Neural progenitor cell (in vitro differentiated cells): ENCODE measurements at regions not wholly inside any gene's neighbourhood (a gene's known extent, or its start where the extent isn't known, plus 50 kb on each side); places are given as distances from the start of the nearest gene placed in this dataset.

ENCODE experiments used
- DNase-seq: peaks from one replicate; pipeline ENCODE4 v3.0.0-alpha.2; 2016; ENCODE audit warnings: low spot score
- H2AFZ ChIP-seq: fragments of 200-600 bp; sonication (generic); replicated peaks from 2 replicates; pipeline ENCODE4 v1.6.1; 2016; ENCODE audit warnings: antibody characterized with exemption
- H3F3A ChIP-seq: fragments of 200-600 bp; sonication (generic); 2 replicates; pipeline ENCODE4 v1.6.1; 2016; ENCODE audit warnings: antibody characterized with exemption, low read depth
- H3K27ac ChIP-seq: fragments of 200-600 bp; sonication (generic); 2 replicates; pipeline ENCODE4 v1.5.1; 2016; ENCODE audit warnings: mild to moderate bottlenecking
- H3K27me3 ChIP-seq: fragments of 200-600 bp; sonication (generic); 2 replicates; pipeline ENCODE4 v1.6.1; 2016; ENCODE audit warnings: mild to moderate bottlenecking, moderate library complexity
- H3K36me3 ChIP-seq: fragments of 200-600 bp; sonication (generic); 2 replicates; pipeline ENCODE4 v1.5.1; 2016
- H3K4me1 ChIP-seq: fragments of 200-600 bp; sonication (generic); 2 replicates; pipeline ENCODE4 v1.6.1; 2016; ENCODE audit warnings: mixed run types
- H3K4me2 ChIP-seq: fragments of 200-600 bp; sonication (generic); 2 replicates; pipeline ENCODE4 v1.6.1; 2016
- H3K4me3 ChIP-seq: fragments of 200-600 bp; sonication (generic); 2 replicates; pipeline ENCODE4 v1.5.1; 2016
- H3K79me2 ChIP-seq: fragments of 200-600 bp; sonication (generic); 2 replicates; pipeline ENCODE4 v1.6.1; 2016; ENCODE audit warnings: low read depth
- H3K9ac ChIP-seq: fragments of 200-600 bp; sonication (generic); 2 replicates; pipeline ENCODE4 v1.6.1; 2016
- H3K9me3 ChIP-seq: fragments of 200-600 bp; sonication (generic); 2 replicates; pipeline ENCODE4 v1.5.1; 2016; ENCODE audit warnings: low read depth
- H4K20me1 ChIP-seq: fragments of 200-600 bp; sonication (generic); 2 replicates; pipeline ENCODE4 v1.6.1; 2016; ENCODE audit warnings: low read depth
- H3K27ac Mint-ChIP-seq: 3 replicates; pipeline ENCODE4 v1.8.0; 2021; ENCODE audit warnings: mixed read lengths
- H3K27me3 Mint-ChIP-seq: 2 replicates; pipeline ENCODE4 v1.8.0; 2022; ENCODE audit warnings: low read depth, mild to moderate bottlenecking, inconsistent platforms, moderate library complexity, mixed read lengths; ENCODE audit not compliant: insufficient read depth
- H3K36me3 Mint-ChIP-seq: 3 replicates; pipeline ENCODE4 v1.8.0; 2021; ENCODE audit warnings: mixed read lengths
- H3K4me1 Mint-ChIP-seq: 3 replicates; pipeline ENCODE4 v1.8.0; 2021; ENCODE audit warnings: mixed read lengths
- H3K4me3 Mint-ChIP-seq: 3 replicates; pipeline ENCODE4 v1.8.0; 2021; ENCODE audit warnings: mild to moderate bottlenecking, moderate library complexity, mixed read lengths
- H3K9me3 Mint-ChIP-seq: 3 replicates; pipeline ENCODE4 v1.8.0; 2020; ENCODE audit warnings: mixed read lengths
- EZH2 ChIP-seq: fragments of 200-600 bp; sonication (generic); IDR thresholded peaks from 2 replicates; pipeline ENCODE4 v1.6.1; 2017; ENCODE audit warnings: antibody characterized with exemption, mild to moderate bottlenecking, moderate library complexity
- EZH2phosphoT487 ChIP-seq: fragments of 200-600 bp; sonication (generic); IDR thresholded peaks from 2 replicates; pipeline ENCODE4 v1.6.1; 2017; ENCODE audit warnings: antibody characterized with exemption
- TF ChIP-seq, protein P1 (sequence below): fragments of 200-600 bp; sonication (generic); IDR thresholded peaks from 2 replicates; pipeline ENCODE4 v1.5.1; 2017; ENCODE audit warnings: antibody characterized with exemption, mild to moderate bottlenecking

DNA sequence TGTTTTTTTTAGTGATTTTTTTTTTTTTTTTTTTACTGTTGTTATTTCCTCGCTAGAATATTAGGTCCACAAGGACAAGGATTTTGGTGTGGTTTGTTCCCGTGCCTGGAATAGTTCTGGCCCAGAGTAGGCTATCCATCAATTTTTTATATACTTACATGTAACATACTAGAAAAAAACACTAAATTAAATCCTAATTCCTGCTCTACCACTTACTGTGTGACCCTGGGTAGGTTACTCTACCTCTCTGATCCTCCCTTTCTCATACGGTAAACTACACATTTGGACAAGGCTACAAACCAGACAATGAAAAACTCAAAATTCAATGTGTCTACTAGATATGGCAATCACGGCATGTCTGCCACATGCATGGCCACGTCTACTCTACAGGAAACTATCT is 141.3 kb upstream of the ABCA1 start:
- Histone ChIP-seq H3K27me3 (no peaks in the 10 kb centered on the region), H3K4me2 (no peak overlapping the region), H3K36me3 (no peaks in the 10 kb centered on the region), H3K4me1 (no peaks in the 10 kb centered on the region), H3K79me2 (no peaks in the 10 kb centered on the region), H3K9me3 (no peaks in the 10 kb centered on the region), H3K9ac (no peak overlapping the region), H3K27ac (no peak overlapping the region), H3K4me3 (no peak overlapping the region), H2AFZ (no peak overlapping the region), H4K20me1 (no peaks in the 10 kb centered on the region), H3F3A (no peaks in the 10 kb centered on the region)
- Mint-ChIP-seq H3K27me3 (peaks cover 10% of the 10 kb centered on the region), H3K27ac (no peak overlapping the region), H3K9me3 (peaks cover 5% of the 10 kb centered on the region), H3K36me3 (no peaks in the 10 kb centered on the region), H3K4me3 (no peak overlapping the region), H3K4me1 (peaks cover 24% of the 10 kb centered on the region)
- TF ChIP-seq, protein P1, sequence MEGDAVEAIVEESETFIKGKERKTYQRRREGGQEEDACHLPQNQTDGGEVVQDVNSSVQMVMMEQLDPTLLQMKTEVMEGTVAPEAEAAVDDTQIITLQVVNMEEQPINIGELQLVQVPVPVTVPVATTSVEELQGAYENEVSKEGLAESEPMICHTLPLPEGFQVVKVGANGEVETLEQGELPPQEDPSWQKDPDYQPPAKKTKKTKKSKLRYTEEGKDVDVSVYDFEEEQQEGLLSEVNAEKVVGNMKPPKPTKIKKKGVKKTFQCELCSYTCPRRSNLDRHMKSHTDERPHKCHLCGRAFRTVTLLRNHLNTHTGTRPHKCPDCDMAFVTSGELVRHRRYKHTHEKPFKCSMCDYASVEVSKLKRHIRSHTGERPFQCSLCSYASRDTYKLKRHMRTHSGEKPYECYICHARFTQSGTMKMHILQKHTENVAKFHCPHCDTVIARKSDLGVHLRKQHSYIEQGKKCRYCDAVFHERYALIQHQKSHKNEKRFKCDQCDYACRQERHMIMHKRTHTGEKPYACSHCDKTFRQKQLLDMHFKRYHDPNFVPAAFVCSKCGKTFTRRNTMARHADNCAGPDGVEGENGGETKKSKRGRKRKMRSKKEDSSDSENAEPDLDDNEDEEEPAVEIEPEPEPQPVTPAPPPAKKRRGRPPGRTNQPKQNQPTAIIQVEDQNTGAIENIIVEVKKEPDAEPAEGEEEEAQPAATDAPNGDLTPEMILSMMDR: no peak
- TF ChIP-seq EZH2phosphoT487 (no peak), EZH2 (no peak)
- DNase-seq: no peak

DNA sequence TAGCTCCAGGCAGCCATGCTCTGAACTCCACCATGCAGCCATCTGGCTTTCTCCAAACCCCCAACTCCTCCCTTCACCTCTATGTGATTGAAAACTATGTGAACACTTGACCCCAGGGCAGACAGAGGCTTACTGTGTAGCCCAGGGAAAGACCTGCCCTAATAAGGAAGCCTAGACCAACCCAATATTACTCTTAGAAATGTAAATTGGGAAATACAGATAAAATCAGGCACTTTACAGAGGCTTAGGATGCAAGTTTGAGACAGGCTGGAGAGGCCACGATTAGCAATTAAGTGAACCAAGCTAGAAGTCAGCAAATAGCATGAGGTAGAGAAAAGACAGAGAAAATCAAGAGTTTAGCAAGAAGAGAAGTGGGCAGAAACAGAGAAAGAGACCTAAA is 141.7 kb upstream of the ABCA1 start:
- Histone ChIP-seq H3K9ac (no peak overlapping the region), H3K27me3 (no peaks in the 10 kb centered on the region), H2AFZ (no peak overlapping the region), H3K27ac (no peak overlapping the region), H4K20me1 (no peaks in the 10 kb centered on the region), H3K4me2 (no peak overlapping the region), H3K79me2 (no peaks in the 10 kb centered on the region), H3K9me3 (no peaks in the 10 kb centered on the region), H3F3A (no peaks in the 10 kb centered on the region), H3K4me3 (no peak overlapping the region), H3K4me1 (no peaks in the 10 kb centered on the region), H3K36me3 (no peaks in the 10 kb centered on the region)
- Mint-ChIP-seq H3K36me3 (no peaks in the 10 kb centered on the region), H3K4me3 (no peak overlapping the region), H3K4me1 (peaks cover 20% of the 10 kb centered on the region), H3K27me3 (peaks cover 10% of the 10 kb centered on the region), H3K27ac (no peak overlapping the region), H3K9me3 (peaks cover 5% of the 10 kb centered on the region)
- TF ChIP-seq, protein P1: no peak
- TF ChIP-seq EZH2phosphoT487: no peak
- no peak for TF ChIP-seq EZH2
- DNase-seq: no peak

DNA sequence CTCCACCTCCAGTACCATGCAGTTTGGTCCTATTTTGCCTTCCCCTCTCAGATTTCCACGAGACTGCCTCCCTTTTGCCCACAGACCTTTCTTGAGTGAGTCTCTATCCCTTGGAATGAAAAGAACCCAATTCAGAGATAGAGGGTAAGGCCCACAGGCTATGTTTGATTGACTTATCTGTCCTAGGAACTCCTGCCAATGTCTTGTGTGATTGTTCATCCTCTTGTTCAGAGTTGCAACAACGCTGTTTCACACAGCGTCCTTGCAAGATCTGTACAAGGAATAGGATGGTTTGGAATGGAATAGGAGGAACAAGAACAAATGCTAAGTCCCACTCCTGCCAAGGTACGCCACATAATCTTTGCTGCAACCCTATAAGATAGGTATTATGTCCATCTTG is 142.2 kb upstream of the ABCA1 start:
- H3K4me1 Mint-ChIP-seq: peaks cover 16% of the 10 kb centered on the region
- no peaks in the 10 kb centered on the region for H3K79me2 ChIP-seq
- H3K4me2 ChIP-seq: no peak overlapping the region
- no peak for TF ChIP-seq EZH2phosphoT487
- H3K27me3 ChIP-seq: no peaks in the 10 kb centered on the region
- peaks cover 10% of the 10 kb centered on the region for H3K27me3 Mint-ChIP-seq
- H4K20me1 ChIP-seq: no peaks in the 10 kb centered on the region
- H2AFZ ChIP-seq: no peak overlapping the region
- no peak for DNase-seq
- H3K36me3 ChIP-seq: no peaks in the 10 kb centered on the region
- H3K4me1 ChIP-seq: no peaks in the 10 kb centered on the region
- H3K27ac Mint-ChIP-seq: no peak overlapping the region
- H3K4me3 Mint-ChIP-seq: no peak overlapping the region
- H3K27ac ChIP-seq: no peak overlapping the region
- H3K9me3 ChIP-seq: no peaks in the 10 kb centered on the region
- H3K9ac ChIP-seq: no peak overlapping the region
- no peaks in the 10 kb centered on the region for H3F3A ChIP-seq
- no peak overlapping the region for H3K4me3 ChIP-seq
- no peaks in the 10 kb centered on the region for H3K36me3 Mint-ChIP-seq
- H3K9me3 Mint-ChIP-seq: peaks cover 5% of the 10 kb centered on the region

DNA sequence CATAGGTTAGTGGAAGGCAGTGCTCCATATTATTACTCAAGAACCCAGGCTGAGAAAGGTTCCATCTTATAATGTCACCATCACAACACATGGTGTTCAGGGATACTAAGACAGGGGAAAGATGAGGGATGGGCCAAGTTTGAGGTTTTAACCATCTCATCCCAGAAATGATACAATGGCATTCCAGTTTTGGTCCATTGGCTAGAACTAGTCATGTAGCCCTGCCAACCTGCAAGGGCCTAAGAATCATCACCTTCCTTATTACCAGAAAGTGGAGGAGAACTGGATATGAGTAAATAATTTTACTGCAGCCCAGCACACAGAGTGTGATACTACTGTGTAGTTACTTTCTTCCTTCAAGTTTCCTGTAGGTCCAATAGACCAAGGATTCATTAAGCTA is 144.5 kb upstream of the ABCA1 start:
- H3K27ac ChIP-seq: no peak overlapping the region
- Mint-ChIP-seq H3K4me1 (peaks cover 12% of the 10 kb centered on the region), H3K27me3 (peaks cover 4% of the 10 kb centered on the region), H3K9me3 (no peaks in the 10 kb centered on the region), H3K27ac (no peak overlapping the region), H3K36me3 (no peaks in the 10 kb centered on the region), H3K4me3 (no peak overlapping the region)
- no peaks in the 10 kb centered on the region for H4K20me1 ChIP-seq
- H3K27me3 ChIP-seq: no peaks in the 10 kb centered on the region
- TF ChIP-seq, protein P1: no peak
- no peak for TF ChIP-seq EZH2
- no peak for TF ChIP-seq EZH2phosphoT487
- H3K4me1 ChIP-seq: no peaks in the 10 kb centered on the region
- no peak overlapping the region for H3K4me3 ChIP-seq
- H3K79me2 ChIP-seq: no peaks in the 10 kb centered on the region
- no peaks in the 10 kb centered on the region for H3K36me3 ChIP-seq
- no peaks in the 10 kb centered on the region for H3F3A ChIP-seq
- DNase-seq: no peak
- H3K9me3 ChIP-seq: no peaks in the 10 kb centered on the region
- no peak overlapping the region for H3K9ac ChIP-seq
- no peak overlapping the region for H3K4me2 ChIP-seq
- H2AFZ ChIP-seq: no peak overlapping the region
